Endothelial cell of umbilical vein (primary cell): ENCODE measurements at regions not wholly inside any gene's neighbourhood (a gene's known extent, or its start where the extent isn't known, plus 50 kb on each side); places are given as distances from the start of the nearest gene placed in this dataset.

ENCODE experiments used
- EZH2 ChIP-seq: IDR thresholded peaks from 2 replicates; pipeline ENCODE4 v1.6.1; 2012; ENCODE audit warnings: borderline replicate concordance, low read depth, mild to moderate bottlenecking, moderate library complexity, low read length, inconsistent platforms; ENCODE audit not compliant: severe bottlenecking
- POLR2A ChIP-seq: IDR thresholded peaks from 2 replicates; pipeline ENCODE4 v1.6.1; 2012; ENCODE audit warnings: low read depth, mild to moderate bottlenecking, control low read depth, low read length
- POLR2AphosphoS5 ChIP-seq: IDR thresholded peaks from 2 replicates; pipeline ENCODE4 v1.6.1; 2012; ENCODE audit warnings: low read depth, mild to moderate bottlenecking, control low read depth, low read length, moderate library complexity; ENCODE audit not compliant: insufficient read depth
- TF ChIP-seq, protein P1 (sequence below), 2 donors: IDR thresholded peaks; 1 replicate in 1 of 2; 2 replicates in 1 of 2; pipeline ENCODE4 v1.5.1; 2011; ENCODE audit warnings: low read length in 2 of 2, mild to moderate bottlenecking in 2 of 2, moderate library complexity in 2 of 2, control low read depth in 1 of 2, inconsistent platforms in 1 of 2, low read depth in 1 of 2; ENCODE audit not compliant: insufficient read depth in 1 of 2; ENCODE audit errors: extremely low read depth in 1 of 2

DNA sequence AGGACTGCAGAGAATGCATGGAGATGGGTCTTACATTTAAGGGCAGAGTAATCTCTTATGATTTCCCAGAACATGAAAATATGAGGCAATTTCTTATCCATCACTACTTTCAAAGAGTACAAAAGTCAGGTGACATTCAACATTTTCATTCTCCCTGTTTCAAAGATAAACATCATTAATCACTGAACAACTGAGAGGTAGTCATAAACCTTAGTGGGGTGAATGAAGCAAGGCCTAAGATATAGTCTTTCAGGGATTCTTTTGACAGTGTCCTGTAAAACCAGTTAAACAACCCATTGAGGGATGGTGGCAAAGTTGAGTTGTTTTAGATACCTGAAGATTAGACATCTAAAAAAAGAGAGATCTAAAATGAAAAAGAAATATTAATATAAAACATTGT lies 271.6 kb upstream of the CBLB start:
- no peak for TF ChIP-seq EZH2
- no peak for TF ChIP-seq POLR2AphosphoS5
- TF ChIP-seq, protein P1, sequence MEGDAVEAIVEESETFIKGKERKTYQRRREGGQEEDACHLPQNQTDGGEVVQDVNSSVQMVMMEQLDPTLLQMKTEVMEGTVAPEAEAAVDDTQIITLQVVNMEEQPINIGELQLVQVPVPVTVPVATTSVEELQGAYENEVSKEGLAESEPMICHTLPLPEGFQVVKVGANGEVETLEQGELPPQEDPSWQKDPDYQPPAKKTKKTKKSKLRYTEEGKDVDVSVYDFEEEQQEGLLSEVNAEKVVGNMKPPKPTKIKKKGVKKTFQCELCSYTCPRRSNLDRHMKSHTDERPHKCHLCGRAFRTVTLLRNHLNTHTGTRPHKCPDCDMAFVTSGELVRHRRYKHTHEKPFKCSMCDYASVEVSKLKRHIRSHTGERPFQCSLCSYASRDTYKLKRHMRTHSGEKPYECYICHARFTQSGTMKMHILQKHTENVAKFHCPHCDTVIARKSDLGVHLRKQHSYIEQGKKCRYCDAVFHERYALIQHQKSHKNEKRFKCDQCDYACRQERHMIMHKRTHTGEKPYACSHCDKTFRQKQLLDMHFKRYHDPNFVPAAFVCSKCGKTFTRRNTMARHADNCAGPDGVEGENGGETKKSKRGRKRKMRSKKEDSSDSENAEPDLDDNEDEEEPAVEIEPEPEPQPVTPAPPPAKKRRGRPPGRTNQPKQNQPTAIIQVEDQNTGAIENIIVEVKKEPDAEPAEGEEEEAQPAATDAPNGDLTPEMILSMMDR (IDR thresholded peaks at IDR 0.05; ENCODE audit: extremely low read depth in 1 of 2, insufficient read depth in 1 of 2, low read depth in 1 of 2, low read length in 2 of 2), result no peak
- TF ChIP-seq POLR2A, result no peak
